Stimulated activated CD4-positive, alpha-beta T cell treated with anti-CD3 and anti-CD28 coated beads, Interleukin-15, amount 100 ng/mL, for 48 hours (primary cell): ENCODE measurements at regions not wholly inside any gene's neighbourhood (a gene's known extent, or its start where the extent isn't known, plus 50 kb on each side); places are given as distances from the start of the nearest gene placed in this dataset.
A peak's percentile ranks its signal among the peaks of the same experiment; 100 is the strongest.
"Not testable (repeated sequence)": the region's sequence is repeated elsewhere in the genome, so short reads cannot be mapped to it uniquely, and the experiment has no call there.

Experiments
- DNase-seq, 2 donors: peaks; one replicate each; pipeline ENCODE4 v3.0.0-alpha.2; 2020; ENCODE audit warnings: low read depth in 2 of 2

DNA sequence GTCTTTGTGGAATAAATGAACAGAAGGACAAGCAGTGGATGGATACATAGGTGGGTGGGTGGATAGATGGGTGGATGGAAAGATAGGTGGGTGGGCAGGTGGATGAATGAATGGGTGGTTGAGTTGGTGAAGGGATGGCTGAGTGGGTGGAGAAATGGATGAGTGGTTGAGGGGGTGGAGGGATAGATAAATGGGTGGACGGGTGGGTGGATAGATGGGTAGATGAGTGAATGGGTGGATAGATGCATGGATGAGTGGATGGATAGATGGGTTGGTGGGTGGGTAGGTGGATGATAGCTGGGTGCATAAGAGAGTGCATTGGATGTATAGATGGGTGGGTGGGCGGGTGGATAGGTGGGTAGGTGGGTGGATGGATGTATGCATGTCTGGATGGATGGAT is 63.5 kb downstream of the UNC93B1 start:
- not testable (repeated sequence) for DNase-seq

DNA sequence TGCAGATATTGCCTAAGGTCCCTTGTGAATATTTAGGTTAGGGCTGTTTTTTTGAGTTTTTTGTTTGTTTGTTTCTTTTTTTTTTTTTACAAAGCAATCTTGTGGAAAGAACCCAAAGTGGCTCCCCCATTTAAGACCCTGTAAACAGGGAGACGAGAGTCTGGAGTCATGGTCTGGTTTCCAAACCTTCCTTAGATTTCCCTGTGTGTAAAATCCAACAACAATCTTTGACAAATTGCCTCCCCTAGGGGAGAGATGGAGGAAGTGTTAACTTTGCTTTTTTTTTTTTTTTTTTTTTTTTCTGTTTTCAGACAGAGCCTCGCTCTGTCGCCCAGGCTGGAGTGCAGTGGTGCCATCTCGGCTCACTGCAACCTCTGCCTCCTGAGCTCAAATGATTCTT is 64.9 kb downstream of the UNC93B1 start:
- DNase-seq = not testable (repeated sequence)

DNA sequence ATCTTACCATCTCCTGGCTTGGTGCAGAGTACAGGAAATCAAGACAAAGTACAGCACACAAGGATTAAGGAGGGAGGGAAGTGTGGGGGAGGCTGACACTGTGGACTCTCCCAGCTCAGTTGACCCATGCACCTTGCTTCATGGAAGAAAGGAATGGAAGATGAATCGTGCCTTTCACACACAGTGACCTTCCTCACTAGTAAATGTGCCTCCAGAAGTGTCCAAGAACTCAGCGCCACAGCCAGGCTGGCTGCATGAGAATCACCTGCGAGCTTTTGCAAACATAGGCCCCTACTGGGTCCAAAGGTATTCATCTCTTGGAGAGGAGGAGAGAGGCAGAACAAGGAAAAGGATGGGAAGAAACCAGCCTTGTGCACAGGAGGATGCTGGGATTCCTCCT is 65.5 kb downstream of the UNC93B1 start:
- not testable (repeated sequence) for DNase-seq

DNA sequence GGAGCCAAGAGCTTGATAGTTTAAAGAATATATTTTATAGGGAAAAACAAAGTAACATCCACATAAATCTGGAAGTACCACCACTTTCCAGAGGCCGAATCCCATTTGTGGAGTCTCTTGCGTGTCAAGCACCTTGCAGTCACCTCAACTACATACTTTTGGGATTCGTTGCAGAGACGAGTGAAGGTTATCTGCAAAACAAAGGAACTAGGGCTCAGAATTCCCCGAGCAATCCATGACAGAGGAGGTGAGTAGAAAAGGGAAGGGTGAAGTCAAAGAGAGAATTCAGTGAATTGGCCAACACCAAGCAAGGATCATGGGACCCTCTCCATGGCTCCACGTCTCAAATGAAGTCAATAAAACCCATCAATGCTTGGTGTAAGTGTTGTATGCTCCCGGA is 80.3 kb downstream of the UNC93B1 start:
- DNase-seq = not testable (repeated sequence)

DNA sequence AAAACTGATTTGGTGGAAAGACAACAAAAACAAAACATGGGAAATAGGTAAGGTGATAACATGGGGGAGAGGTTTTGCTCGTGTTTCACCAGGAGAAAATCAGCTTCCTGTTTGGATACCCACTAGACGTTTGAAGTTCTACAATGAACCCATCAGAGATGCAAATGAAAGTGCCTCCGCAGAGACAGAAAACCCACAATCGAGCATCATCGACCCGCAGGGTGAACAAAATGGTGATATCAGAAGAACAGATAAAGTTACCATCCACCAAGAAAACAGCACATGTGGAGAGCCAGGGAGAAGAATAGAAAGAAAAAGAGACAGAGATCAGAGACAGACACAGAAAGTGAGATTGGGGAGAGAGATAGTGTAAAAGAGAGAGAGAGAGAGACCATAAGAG is 83.4 kb downstream of the UNC93B1 start:
- not testable (repeated sequence) for DNase-seq

DNA sequence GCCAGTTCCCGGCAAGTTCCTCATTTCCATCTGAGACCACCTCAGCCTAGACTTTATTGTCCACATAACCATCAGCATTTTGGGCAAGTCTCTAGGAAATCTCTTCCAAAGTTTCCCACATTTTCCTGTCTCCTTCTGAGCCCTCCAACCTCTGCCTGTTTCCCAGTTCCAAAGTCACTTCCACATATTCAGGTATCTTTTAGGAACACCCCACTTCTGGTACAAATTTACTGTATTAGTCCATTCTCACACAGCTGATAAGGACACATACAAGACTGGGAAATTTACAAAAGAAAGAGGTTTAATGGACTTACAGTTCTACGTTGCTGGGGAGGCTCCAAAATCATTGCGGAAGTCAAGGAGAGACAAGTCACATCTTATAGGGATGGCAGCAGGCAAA is 91.7 kb downstream of the UNC93B1 start:
- not testable (repeated sequence) for DNase-seq

DNA sequence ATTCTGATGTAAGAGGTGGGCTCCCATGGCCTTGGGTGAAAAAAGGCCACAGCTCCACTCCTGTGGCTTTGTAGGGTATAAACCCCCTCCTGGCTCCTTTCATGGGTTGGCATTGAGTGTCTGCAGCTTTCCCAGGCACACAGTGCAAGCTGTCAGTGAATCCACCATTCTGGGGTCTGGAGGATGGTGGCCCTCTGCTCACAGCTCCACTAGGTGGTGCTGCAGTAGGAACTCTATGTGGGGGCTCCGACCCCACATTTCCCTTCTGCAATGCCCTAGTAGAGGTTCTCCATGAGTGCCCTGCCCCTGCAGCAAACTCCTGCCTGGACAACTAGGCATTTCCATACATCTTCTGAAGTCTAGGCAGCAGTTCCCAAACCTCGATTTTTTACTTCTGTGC is 92.7 kb downstream of the UNC93B1 start:
- not testable (repeated sequence) for DNase-seq

DNA sequence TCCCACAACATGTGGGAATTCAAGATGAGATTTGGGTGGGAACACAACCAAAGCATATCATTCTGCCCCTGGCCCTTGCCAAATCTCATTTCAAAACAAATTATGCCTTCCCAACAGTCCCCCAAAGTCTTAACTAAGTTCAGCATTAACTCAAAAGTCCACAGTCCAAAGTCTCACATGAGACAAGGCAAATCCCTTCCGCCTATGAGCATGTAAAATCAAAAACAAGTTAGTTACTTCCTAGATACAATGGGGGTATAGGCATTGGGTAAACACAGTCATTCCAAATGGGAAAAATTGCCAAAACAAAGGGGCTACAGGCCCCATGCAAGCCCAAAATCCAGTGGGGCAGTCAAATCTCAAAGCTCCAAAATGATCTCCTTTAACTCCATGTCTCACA is 93.1 kb downstream of the UNC93B1 start:
- DNase-seq = not testable (repeated sequence)

DNA sequence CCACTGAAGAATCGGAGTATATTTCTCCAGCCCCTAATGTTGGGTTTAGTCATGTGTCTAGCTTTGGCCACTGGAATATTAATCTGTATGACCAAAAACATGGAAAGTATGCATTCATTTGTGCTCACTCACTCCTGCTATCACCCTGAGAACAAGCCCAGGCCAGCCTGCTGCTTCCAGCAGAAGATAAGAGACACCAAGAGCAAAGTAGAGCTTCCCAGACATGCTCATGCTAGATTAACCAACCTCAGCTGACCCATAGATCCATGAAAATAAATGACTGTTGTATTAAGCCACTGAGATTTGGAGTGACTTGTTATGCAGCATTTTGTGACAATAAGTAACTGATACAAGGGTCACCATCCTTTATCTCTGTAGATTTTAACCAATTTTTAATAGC is 96.9 kb downstream of the UNC93B1 start:
- DNase-seq = not testable (repeated sequence)

DNA sequence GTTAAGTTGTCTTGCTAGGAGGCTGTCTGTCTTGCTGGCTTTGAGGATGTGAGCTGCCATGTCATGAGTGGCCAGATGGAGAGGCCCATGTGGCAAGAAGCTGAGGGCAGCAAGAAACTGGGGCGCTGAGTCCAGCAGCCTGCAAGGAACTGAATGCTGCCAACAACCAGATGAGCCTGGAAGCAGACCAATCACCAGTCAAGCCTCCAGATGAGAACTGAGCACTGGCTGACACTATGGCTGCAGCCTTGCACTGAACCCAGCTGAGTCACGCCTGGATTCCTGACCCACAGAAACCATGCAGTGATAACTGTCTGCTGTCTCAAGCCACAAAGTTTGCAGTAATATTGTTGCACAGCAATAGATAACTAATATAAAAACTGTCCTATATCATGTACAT is 104.4 kb downstream of the UNC93B1 start:
- DNase-seq = not testable (repeated sequence)

DNA sequence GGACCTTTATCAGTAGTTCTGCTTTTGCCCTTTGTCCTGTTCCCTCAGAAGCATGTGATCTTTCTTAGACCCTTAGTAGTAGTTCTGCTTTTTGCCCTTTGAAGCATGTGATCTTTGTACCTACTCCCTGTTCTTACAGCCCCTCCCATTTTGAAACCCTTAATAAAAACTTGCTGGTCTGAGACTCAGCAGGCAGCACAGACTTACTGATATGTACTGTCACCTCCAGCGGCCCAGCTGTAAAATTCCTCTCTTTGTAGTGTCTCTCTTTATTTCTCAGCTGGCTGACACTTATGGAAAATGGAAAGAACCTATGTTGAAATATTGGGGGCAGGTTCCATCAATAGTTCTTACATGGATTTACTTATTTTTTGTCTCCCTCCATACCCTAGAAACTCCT is 110.4 kb downstream of the UNC93B1 start:
- not testable (repeated sequence) for DNase-seq

DNA sequence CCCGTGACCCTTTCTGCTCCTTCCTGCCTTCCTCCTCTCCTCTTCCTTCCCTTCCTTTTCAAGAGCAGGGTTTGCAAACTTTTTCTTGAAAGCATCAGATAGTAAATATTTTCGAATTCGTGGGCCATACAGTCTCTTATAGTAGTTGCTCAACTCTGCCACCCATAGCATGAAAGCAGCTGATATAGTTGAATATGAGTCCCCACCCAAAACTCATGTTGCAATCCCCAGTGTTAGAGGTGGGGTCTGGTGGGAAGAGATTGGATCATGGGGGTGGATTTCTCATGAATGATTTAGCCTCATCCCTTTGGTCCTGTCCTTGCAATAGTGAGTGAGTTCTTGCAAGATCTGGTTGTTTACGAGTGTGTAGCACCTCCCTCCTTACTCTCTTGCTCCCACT is 114.3 kb downstream of the UNC93B1 start:
- not testable (repeated sequence) for DNase-seq

DNA sequence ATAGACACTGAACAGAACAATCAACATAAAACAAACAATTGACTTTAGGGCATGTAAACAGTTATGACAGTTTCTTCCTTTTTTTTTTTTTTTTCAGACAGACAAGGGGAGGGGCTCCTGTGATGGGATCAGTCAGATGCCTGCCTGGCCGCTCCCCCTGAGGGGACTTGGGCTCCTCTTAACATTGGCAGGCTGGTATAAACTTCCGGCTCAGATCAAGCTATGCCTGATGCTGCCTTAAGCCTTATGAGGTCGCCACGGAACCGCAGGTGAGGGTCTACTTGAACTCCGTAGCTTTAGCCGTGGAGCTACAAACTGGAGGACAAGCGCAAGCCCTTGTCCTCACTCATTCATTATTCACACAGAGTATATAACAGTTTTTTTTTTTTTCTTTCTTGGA is 115.8 kb downstream of the UNC93B1 start:
- not testable (repeated sequence) for DNase-seq

DNA sequence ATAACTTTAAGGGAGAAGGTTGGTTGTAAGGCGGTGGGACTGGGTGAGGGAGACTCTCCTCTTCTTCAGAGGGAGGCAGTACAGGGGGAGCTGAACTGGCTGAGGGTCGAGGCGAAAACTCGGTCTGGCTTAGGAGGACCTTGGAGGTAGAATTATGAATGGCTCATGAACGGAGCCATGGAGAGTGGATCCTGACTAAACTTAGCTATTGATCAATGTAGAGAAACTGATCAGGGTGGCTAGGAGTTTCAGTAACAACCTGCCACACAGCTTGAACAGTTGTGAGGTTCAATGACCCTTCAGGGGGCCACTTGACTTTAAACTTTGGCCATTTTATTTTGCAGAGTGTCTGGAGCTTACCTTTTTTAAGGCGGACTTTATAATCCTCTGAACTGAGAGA is 117.2 kb downstream of the UNC93B1 start:
- DNase-seq = not testable (repeated sequence)

DNA sequence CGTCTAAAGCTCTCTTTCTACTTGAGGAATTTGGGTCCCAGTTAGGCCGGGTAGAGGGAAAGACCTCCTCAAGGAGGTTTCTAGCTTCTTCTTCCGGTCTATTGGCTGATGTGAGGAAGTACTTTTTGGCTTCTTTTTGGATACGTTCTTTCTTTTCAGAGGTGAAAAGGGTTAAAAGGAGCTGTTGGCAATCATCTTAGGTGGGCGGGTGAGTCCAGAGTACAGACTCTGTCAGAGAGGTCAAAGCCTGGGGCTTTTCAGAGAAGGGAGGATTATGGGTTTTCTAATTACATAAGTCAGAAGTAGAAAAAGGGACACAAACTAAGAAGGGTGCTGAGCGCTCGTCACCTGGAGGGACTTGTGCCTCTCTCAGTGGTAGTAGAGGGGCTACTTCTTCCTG is 117.7 kb downstream of the UNC93B1 start:
- not testable (repeated sequence) for DNase-seq

DNA sequence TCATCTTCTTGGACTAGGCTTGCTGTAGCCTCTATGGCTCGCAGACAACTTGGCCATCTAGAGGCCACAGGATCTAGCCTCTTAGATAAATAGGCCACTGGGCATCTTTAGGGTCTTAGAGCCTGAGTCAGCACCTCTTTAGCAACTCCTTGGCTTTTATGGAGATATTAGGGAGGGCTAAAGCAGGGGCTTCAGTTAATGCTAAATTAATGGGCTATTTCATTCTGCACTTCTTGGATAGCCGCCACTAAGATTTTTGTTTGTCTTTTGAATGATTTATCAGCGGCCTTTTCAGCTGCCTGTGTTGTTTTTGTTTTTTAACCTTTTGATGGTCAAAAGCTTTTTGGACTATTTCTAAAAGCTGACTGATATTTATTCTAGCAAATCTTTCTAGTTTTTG is 118.3 kb downstream of the UNC93B1 start:
- DNase-seq = not testable (repeated sequence)

DNA sequence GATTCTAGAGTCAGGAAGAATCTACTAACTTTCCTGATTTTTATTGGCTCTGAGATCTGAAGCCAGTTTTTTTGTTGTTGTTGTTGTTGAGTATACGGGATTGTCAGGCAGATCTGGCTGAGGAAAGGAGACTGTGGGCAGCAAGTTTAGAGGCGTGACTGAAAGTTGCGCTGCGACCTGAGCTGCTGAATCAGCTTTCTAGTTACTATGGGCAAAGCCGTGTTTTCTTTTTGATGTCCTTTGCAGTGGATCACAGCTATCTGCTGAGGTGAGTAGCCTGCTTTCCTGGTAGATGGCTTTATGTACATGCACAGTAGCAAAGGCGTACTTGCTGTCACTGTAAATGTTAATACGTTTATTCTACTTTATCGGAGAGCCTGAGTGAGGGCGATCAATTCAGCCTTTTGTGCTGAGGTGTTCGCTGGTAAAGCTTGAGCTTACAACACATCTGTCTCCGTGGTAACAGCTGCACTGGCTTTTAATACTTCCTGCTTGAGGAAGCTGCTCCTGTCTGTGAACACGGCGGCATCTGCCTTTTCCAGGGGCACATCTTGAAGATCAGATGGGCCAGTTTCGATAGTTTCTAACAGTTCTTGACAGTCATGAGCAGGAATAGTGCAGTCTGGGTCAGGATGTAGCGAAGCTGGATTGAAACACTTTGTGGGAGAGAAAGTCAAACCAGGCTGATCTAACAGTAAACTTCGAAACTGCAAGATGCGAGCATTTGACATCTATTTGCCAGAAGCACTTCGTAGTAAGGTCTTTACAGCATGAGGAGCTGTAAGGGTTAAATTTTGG is 118.9 kb downstream of the UNC93B1 start:
- DNase-seq = not testable (repeated sequence)

DNA sequence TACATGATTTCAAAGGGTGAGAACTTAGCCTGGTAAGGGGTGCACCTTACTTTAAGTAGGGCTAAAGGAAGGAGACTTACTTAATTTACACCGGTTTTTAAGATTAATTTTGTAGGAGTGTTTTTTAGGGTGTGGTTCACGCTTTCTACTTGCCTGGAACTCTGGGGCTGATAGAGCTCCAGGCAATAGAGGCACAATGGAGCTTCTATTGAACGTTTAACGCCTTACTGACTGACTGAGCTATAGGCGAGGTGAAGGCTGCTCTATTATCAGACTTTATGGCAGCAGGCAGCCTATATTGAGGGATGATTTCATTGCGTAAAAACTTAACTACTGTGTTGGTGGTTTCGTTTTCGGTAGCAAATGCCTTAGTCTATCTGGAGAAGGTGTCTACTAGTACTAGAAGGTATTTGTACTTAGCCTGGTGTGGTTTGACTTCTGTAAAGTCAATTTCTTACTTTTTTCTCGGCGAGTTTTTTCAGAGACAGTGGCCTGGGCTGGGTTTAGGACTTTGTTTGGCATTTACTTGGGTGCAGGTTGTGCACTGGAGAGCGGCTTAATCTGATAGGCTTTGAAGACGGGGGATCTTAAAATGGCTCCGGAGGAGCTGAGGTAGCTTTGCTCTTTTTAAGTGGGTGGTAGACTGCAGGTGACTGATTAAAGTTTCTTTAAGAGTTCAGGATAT is 119.7 kb downstream of the UNC93B1 start:
- not testable (repeated sequence) for DNase-seq

DNA sequence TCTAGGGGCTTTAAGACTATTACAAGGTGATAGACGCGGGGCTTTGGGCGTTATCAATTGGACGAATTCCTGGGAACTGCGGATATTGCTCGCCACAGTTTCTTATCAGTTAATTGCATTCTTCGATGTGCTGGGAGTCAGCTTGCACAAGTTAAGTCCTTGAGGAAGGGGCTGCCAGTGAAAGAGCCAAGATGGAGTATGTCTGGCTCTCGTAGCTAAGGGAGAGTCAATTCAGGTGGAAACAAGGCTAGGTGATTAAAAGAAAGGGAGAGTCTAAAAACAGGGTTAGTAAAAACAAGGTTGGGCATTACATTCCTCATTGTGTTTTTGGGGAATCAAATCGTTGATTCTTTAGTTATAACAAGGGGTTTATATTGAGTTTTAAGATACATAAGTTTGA is 121.6 kb downstream of the UNC93B1 start:
- not testable (repeated sequence) for DNase-seq

DNA sequence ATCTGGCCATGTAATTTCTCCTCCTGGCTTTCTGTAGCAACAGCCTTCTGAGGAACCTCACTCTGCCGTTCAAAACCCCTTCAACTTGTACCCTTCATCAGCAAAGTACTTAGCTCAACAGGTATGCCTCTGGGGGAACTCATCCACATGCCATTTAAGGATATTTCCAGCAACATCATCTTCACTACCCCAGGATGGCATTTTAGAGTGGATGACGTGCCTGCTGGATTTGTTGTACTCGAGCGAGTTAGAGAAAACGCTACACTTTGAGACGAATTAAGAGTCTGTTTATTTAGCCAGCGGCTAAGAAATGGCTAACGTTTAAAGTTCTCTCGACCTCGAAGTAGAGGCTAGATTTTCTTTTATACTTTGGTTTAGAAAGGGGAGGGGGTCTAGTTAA is 122.1 kb downstream of the UNC93B1 start:
- DNase-seq = not testable (repeated sequence)

DNA sequence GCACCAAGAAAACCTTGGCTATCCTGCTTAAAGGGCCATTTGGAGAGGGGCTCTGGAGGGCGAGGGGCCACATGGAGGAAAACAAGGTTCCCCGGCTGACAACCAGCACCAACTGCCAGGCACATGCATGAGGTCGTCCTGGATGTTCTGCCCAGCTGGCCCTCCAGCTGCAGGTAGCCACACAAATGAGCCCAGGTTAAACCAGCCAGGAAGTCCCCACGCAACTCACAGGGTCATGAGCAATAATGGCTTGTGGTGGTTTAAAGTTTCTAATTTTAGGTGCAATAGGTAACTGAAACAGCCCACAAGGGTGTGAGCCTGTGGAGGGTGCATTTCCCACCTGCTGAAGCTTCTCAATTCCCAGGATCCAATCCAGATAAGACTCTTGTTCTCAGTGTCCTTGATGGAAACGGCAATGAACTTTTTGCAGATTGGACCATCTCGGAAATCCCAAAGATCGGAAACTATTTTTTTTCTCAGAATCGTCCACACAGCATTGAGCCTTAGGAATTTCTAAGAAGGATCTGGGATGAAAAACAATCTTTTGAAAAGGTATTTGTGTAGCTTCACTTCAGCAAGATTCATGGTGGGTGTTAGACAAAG is 123.2 kb downstream of the UNC93B1 start:
- not testable (repeated sequence) for DNase-seq

DNA sequence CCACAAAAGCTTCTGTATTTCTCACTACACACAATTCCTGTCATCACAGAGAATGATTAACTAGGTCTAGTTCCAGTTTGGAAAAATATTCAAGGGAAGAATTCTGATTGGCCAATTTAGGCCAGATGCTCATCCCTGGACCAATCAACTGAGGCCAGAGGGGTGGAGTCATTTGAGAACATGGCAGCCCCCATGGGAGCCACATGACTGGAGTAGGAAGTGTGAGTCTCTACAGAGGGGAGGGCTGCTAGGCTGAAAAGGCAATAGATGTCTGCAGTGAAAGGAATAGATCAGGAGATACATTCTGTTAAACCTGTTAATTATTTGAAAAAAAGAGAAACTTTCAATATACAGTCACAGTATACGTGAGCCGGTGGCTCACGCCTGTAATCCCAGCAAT is 125.2 kb downstream of the UNC93B1 start:
- DNase-seq = peak in 1 of 2 donors; percentile 23

DNA sequence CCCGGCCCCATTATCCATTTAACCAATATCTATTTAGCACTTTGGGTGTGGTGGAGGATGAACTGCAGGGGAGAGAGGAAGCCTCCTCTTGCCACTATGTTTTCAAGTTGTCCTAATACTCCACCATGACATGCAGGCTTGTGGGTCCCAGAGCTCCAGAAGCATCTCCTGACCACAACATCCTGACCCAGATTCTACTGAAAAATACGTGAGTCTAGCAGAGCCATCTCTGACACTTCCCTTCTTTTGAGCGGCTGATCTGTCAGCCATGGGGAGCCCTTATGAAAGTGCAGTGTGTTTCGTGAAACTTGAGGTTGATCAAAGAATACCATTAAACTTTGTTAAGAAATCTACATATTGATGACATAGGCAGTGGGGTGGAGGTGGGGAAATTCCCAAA is 126.6 kb downstream of the UNC93B1 start:
- DNase-seq = not testable (repeated sequence)
